ENCODE measurements at regions not wholly inside any gene's neighbourhood (a gene's known extent, or its start where the extent isn't known, plus 50 kb on each side); places are given as distances from the start of the nearest gene placed in this dataset.

DNA sequence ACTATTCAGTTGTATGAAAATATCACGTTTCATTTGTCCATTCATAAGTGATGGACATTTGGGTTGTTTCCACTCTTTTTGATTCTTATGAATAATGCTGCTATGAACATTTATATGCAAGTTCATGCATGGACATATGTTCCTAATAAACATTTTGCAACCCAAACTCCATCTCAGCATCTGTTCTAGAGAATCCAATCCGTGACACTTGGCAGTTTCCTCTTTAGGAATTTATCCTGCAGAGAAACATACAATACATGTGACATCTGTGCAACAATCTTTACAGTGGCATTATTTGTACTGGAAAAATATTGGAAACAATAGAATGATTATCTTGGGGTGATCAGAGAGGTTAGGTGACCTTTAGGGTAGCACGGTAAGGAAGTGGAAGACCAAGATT, 290.8 kb upstream of the SRRM4 start:
- Histone ChIP-seq H3K4me3 (ENCODE audit: low read length) (no peak overlapping the region), H3K9me3 (ENCODE audit: low read length) (no peaks in the 10 kb centered on the region), H3K79me2 (ENCODE audit: low read length) (no peaks in the 10 kb centered on the region), H4K20me1 (ENCODE audit: insufficient read depth, low read depth, low read length) (no peaks in the 10 kb centered on the region), H3K9me2 (replicated peaks; ENCODE audit: insufficient read depth, low read length) (no peaks in the 10 kb centered on the region), H3K4me1 (ENCODE audit: low read length) (no peaks in the 10 kb centered on the region), H3K36me3 (ENCODE audit: insufficient read depth, low read length) (no peaks in the 10 kb centered on the region), H3K4me2 (ENCODE audit: low read depth, low read length, poor library complexity, severe bottlenecking) (no peak overlapping the region), H3K27me3 (ENCODE audit: low read length) (no peaks in the 10 kb centered on the region), H2AFZ (ENCODE audit: low read length) (no peak overlapping the region), H3K9ac (ENCODE audit: low read length) (no peak overlapping the region), H3K27ac (ENCODE audit: low read length) (no peak overlapping the region)
- no peak for DNase-seq

DNA sequence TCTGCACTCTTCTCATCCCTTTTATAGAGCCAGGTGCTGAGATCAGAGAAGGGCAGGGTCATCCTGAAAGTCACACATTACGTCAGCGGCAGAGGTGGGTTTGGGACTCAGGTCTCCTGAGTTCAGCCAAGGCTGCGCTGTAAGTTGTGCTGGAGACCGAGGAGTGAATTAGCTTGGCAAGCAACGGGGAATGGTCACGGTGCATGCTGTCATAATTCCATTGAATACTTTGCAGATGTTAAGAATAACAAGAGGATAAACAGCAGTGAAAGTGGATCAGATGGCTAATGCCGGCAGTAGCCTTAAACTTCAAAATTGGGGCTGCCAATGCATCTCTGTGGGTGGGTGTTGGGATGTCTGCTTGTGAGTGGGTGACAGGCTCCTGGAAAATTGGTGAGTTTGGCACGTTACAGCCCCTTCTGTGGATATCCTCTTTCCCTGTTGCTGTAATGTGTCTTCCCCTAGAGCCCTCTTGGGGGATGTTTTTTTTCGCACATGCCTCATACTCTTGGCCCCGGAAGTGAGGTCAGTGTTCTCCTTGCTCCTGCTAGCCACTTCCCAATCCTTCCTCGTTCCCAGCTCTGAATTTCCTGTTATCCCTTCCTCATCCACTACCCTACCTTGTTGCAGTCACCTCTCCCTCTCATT, 287.1 kb upstream of the SRRM4 start:
- Histone ChIP-seq H4K20me1 (ENCODE audit: insufficient read depth, low read depth, low read length) (no peaks in the 10 kb centered on the region), H3K27ac (ENCODE audit: low read length) (no peak overlapping the region), H3K9me3 (ENCODE audit: low read length) (no peaks in the 10 kb centered on the region), H3K9ac (ENCODE audit: low read length) (no peak overlapping the region), H3K4me1 (ENCODE audit: low read length) (no peaks in the 10 kb centered on the region), H3K4me3 (ENCODE audit: low read length) (no peak overlapping the region), H3K79me2 (ENCODE audit: low read length) (no peaks in the 10 kb centered on the region), H3K36me3 (ENCODE audit: insufficient read depth, low read length) (no peaks in the 10 kb centered on the region), H3K27me3 (ENCODE audit: low read length) (no peaks in the 10 kb centered on the region), H3K4me2 (ENCODE audit: low read depth, low read length, poor library complexity, severe bottlenecking) (no peak overlapping the region), H3K9me2 (replicated peaks; ENCODE audit: insufficient read depth, low read length) (no peaks in the 10 kb centered on the region), H2AFZ (ENCODE audit: low read length) (no peak overlapping the region)
- DNase-seq: no peak

DNA sequence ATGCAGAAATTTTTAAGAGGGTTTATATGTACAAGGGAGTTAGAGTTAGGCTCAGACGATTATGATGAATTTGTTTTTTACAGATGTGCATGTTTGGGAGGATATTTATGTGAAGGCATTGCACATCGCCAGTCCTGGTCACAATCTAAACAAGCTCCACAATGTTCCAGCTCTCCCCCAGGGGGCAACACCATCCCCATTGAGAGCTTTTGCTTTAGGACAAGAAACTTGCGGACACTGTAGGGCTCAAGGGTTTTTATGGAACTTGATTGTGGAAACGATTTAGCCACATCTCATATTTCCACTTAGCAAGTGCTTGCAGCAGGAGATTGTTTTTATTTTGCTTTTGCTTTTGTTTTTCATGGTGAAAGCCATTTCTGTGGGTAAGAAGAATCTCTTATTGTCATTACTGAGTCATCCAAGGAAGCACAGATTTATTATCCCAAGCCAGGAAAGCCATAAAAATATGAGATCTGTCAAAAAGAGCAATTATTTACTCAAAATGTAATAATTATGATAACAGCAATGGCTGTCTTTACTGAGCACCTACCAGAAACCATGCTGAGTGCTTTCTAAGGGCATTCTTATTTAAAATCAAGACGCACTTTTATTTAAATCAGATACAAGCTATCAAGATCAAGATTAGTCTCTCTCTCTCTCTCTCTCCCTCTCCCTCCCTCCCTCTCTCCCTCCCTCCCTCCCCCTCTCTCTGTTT, 276.7 kb upstream of the SRRM4 start:
- Histone ChIP-seq H4K20me1 (ENCODE audit: insufficient read depth, low read depth, low read length) (no peaks in the 10 kb centered on the region), H3K4me3 (ENCODE audit: low read length) (no peak overlapping the region), H3K9me2 (replicated peaks; ENCODE audit: insufficient read depth, low read length) (no peaks in the 10 kb centered on the region), H3K27me3 (ENCODE audit: low read length) (0 out of 2 replicates have a peak, but pooled peaks cover 2% of the 10 kb centered on the region), H3K27ac (ENCODE audit: low read length) (no peak overlapping the region), H2AFZ (ENCODE audit: low read length) (no peak overlapping the region), H3K4me2 (ENCODE audit: low read depth, low read length, poor library complexity, severe bottlenecking) (no peak overlapping the region), H3K79me2 (ENCODE audit: low read length) (no peaks in the 10 kb centered on the region), H3K4me1 (ENCODE audit: low read length) (no peaks in the 10 kb centered on the region), H3K9ac (ENCODE audit: low read length) (no peak overlapping the region), H3K36me3 (ENCODE audit: insufficient read depth, low read length) (no peaks in the 10 kb centered on the region), H3K9me3 (ENCODE audit: low read length) (no peaks in the 10 kb centered on the region)
- DNase-seq: no peak

DNA sequence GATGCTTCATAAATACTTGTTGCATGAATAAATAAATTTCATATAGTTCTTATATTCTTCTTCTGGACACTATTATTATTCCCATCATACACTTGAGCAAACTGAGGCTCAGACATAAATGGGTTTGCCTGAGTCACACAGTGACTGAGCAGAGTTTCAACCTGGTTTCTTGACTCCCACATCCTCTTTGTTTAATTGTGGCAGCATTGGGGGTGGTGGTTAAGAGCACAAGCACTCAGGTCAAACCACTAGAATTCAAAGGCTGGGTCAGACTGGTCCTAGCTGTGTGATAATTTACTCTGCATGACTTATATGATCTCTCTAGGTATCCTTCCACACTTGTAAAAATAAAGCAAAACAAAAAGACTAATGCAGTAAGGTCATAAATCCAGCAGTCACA, 274.9 kb upstream of the SRRM4 start:
- H3K4me1 ChIP-seq (ENCODE audit: low read length): no peaks in the 10 kb centered on the region
- no peak overlapping the region for H3K4me2 ChIP-seq (ENCODE audit: low read depth, low read length, poor library complexity, severe bottlenecking)
- no peaks in the 10 kb centered on the region for H3K36me3 ChIP-seq (ENCODE audit: insufficient read depth, low read length)
- no peak overlapping the region for H3K9ac ChIP-seq (ENCODE audit: low read length)
- DNase-seq: no peak
- H3K27me3 ChIP-seq (ENCODE audit: low read length): no peaks in the 10 kb centered on the region
- H4K20me1 ChIP-seq (ENCODE audit: insufficient read depth, low read depth, low read length): no peaks in the 10 kb centered on the region
- H3K79me2 ChIP-seq (ENCODE audit: low read length): no peaks in the 10 kb centered on the region
- no peak overlapping the region for H3K27ac ChIP-seq (ENCODE audit: low read length)
- H3K9me2 ChIP-seq (replicated peaks; ENCODE audit: insufficient read depth, low read length): no peaks in the 10 kb centered on the region
- H2AFZ ChIP-seq (ENCODE audit: low read length): no peak overlapping the region
- H3K4me3 ChIP-seq (ENCODE audit: low read length): no peak overlapping the region
- H3K9me3 ChIP-seq (ENCODE audit: low read length): no peaks in the 10 kb centered on the region

DNA sequence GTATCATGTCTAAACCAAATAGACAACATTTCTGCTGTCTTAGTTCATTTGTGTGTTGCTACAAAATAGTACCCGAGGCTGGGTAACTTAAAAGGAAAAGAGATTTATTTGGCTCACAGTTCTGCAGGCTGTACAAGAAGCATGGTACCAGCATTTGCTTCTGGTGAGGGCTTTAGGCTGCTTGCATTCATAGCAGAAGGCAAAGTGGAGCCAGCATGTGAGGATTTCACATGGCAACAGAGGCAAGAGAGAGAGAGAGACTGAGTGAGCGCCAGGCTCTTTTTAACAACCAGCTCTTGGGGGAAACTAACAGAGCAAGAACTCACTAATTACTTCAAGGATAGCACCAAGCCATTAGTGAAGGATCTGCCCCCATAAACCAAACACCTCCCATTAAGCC, 271.4 kb upstream of the SRRM4 start:
- DNase-seq: no peak
- no peak overlapping the region for H3K4me2 ChIP-seq (ENCODE audit: low read depth, low read length, poor library complexity, severe bottlenecking)
- no peak overlapping the region for H3K4me3 ChIP-seq (ENCODE audit: low read length)
- H3K9me2 ChIP-seq (replicated peaks; ENCODE audit: insufficient read depth, low read length): no peaks in the 10 kb centered on the region
- no peak overlapping the region for H3K9ac ChIP-seq (ENCODE audit: low read length)
- H3K27ac ChIP-seq (ENCODE audit: low read length): no peak overlapping the region
- H3K36me3 ChIP-seq (ENCODE audit: insufficient read depth, low read length): no peaks in the 10 kb centered on the region
- H3K9me3 ChIP-seq (ENCODE audit: low read length): no peaks in the 10 kb centered on the region
- no peaks in the 10 kb centered on the region for H4K20me1 ChIP-seq (ENCODE audit: insufficient read depth, low read depth, low read length)
- no peaks in the 10 kb centered on the region for H3K79me2 ChIP-seq (ENCODE audit: low read length)
- no peak overlapping the region for H2AFZ ChIP-seq (ENCODE audit: low read length)
- no peaks in the 10 kb centered on the region for H3K27me3 ChIP-seq (ENCODE audit: low read length)
- H3K4me1 ChIP-seq (ENCODE audit: low read length): no peaks in the 10 kb centered on the region

DNA sequence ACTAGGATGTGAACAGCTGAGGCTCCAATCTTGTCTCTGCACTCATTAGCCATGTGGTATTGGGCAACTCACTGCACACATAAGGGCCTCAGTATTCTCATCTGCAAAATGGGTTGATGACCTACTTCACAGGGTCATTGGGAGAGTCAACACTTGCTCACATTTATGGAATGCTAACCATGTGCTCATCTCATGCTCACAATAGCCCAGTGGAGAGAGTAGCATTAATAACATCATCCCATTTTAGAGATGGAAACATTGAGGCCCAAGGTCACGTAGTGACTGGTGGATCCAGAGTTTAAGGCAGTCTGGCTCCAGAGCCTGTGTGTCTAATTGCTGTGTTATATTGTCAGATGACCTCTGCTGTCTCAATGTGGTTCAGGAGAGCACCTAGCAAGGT, 270.2 kb upstream of the SRRM4 start:
- H3K27me3 ChIP-seq (ENCODE audit: low read length): no peaks in the 10 kb centered on the region
- no peaks in the 10 kb centered on the region for H3K79me2 ChIP-seq (ENCODE audit: low read length)
- H3K9ac ChIP-seq (ENCODE audit: low read length): no peak overlapping the region
- H3K27ac ChIP-seq (ENCODE audit: low read length): no peak overlapping the region
- H3K4me1 ChIP-seq (ENCODE audit: low read length): no peaks in the 10 kb centered on the region
- no peak for DNase-seq
- no peaks in the 10 kb centered on the region for H3K9me3 ChIP-seq (ENCODE audit: low read length)
- no peak overlapping the region for H3K4me3 ChIP-seq (ENCODE audit: low read length)
- no peaks in the 10 kb centered on the region for H3K36me3 ChIP-seq (ENCODE audit: insufficient read depth, low read length)
- no peaks in the 10 kb centered on the region for H4K20me1 ChIP-seq (ENCODE audit: insufficient read depth, low read depth, low read length)
- H3K9me2 ChIP-seq (replicated peaks; ENCODE audit: insufficient read depth, low read length): no peaks in the 10 kb centered on the region
- H3K4me2 ChIP-seq (ENCODE audit: low read depth, low read length, poor library complexity, severe bottlenecking): no peak overlapping the region
- no peak overlapping the region for H2AFZ ChIP-seq (ENCODE audit: low read length)

DNA sequence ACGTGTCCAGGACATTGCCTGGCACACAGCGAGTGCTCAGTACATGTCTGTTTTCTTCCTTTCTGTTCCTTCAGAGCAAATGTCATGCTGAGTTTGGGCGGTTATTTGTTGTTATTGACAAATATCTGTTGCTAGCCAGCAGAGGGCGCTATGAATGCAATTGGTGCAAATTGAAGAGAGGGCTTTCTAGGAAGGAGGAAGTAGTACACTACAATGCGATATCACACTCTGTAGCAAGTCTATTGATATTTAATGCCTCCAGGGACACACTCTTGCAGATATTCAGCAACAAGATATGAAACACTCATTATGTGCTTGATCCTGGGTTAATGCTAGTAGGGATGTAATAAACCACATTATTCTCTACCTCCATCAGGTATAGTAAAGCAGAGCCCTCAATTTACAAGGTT, 267.3 kb upstream of the SRRM4 start:
- Histone ChIP-seq H3K27me3 (ENCODE audit: low read length) (no peaks in the 10 kb centered on the region), H3K4me2 (ENCODE audit: low read depth, low read length, poor library complexity, severe bottlenecking) (no peak overlapping the region), H3K9me3 (ENCODE audit: low read length) (no peaks in the 10 kb centered on the region), H3K4me1 (ENCODE audit: low read length) (no peaks in the 10 kb centered on the region), H3K27ac (ENCODE audit: low read length) (no peak overlapping the region), H3K9ac (ENCODE audit: low read length) (no peak overlapping the region), H3K9me2 (replicated peaks; ENCODE audit: insufficient read depth, low read length) (no peaks in the 10 kb centered on the region), H3K79me2 (ENCODE audit: low read length) (no peaks in the 10 kb centered on the region), H2AFZ (ENCODE audit: low read length) (no peak overlapping the region), H4K20me1 (ENCODE audit: insufficient read depth, low read depth, low read length) (no peaks in the 10 kb centered on the region), H3K36me3 (ENCODE audit: insufficient read depth, low read length) (no peaks in the 10 kb centered on the region), H3K4me3 (ENCODE audit: low read length) (no peak overlapping the region)
- DNase-seq: peak; percentile 86

DNA sequence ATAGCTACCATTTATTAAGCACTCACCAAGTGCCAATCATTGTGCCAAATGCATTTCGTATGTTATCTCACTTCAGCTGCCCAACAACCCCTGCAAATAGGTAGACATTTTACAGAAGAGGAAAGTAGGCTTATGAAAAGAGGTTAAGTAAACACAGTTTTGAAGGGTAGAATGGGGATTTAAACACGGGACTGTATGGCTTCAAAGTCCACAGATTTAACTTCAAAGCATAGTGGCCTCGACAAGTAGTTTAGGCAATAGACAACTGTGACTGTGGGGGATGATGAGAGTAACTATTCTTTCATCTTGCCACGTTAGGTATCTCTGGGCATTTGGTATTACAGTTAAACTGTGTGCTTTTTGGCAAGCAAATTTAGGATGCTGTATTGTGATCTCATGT, 266.8 kb upstream of the SRRM4 start:
- Histone ChIP-seq H3K79me2 (ENCODE audit: low read length) (no peaks in the 10 kb centered on the region), H3K27me3 (ENCODE audit: low read length) (no peaks in the 10 kb centered on the region), H3K9me2 (replicated peaks; ENCODE audit: insufficient read depth, low read length) (no peaks in the 10 kb centered on the region), H3K4me3 (ENCODE audit: low read length) (no peak overlapping the region), H3K27ac (ENCODE audit: low read length) (no peak overlapping the region), H3K9ac (ENCODE audit: low read length) (no peak overlapping the region), H3K36me3 (ENCODE audit: insufficient read depth, low read length) (no peaks in the 10 kb centered on the region), H2AFZ (ENCODE audit: low read length) (no peak overlapping the region), H3K9me3 (ENCODE audit: low read length) (no peaks in the 10 kb centered on the region), H3K4me1 (ENCODE audit: low read length) (no peaks in the 10 kb centered on the region), H3K4me2 (ENCODE audit: low read depth, low read length, poor library complexity, severe bottlenecking) (no peak overlapping the region), H4K20me1 (ENCODE audit: insufficient read depth, low read depth, low read length) (no peaks in the 10 kb centered on the region)
- DNase-seq: no peak
